Astrocyte (in vitro differentiated cells and primary cell): ENCODE measurements at regions not wholly inside any gene's neighbourhood (a gene's known extent, or its start where the extent isn't known, plus 50 kb on each side); places are given as distances from the start of the nearest gene placed in this dataset.

Source experiments
- CTCF ChIP-seq: IDR thresholded peaks from 2 replicates; pipeline ENCODE4 v1.5.1; 2011; ENCODE audit warnings: low read depth, mild to moderate bottlenecking, inconsistent platforms, low read length, moderate library complexity; ENCODE audit not compliant: insufficient read depth
- EZH2 ChIP-seq: IDR thresholded peaks from 2 replicates; pipeline ENCODE4 v1.6.1; 2012; ENCODE audit warnings: mild to moderate bottlenecking, low read length, inconsistent platforms; ENCODE audit not compliant: insufficient read depth

GRCh38 chr9:73234008-73234360 lies 82.3 kb downstream of the ANXA1 start:
- TF ChIP-seq CTCF (no peak), EZH2 (no peak)
